B cell (primary cell): ENCODE measurements at regions not wholly inside any gene's neighbourhood (a gene's known extent, or its start where the extent isn't known, plus 50 kb on each side); places are given as distances from the start of the nearest gene placed in this dataset.

Experiments
- ATAC-seq: fragments of 200-7000 bp; cut with Tn5 transposase; one replicate; pipeline ENCODE4 v1.10.0; 2021; ENCODE audit warnings: low read depth, mild to moderate bottlenecking, moderate number of reproducible peaks, moderate library complexity
- CTCF ChIA-PET: fragments of 350-600 bp; sonication (Branson Sonifier 250); formaldehyde crosslinking; loops from one replicate; lab custom pipeline; 2021; ENCODE audit warnings: antibody characterized with exemption, inconsistent platforms; lab: Charles Lee
- POLR2A ChIA-PET: fragments of 350-600 bp; sonication (Branson Sonifier 250); formaldehyde crosslinking; loops from one replicate; lab custom pipeline; 2021; ENCODE audit warnings: antibody characterized with exemption; lab: Charles Lee
- DNase-seq: peaks from one replicate; pipeline ENCODE4 v3.0.0; 2013
- H2AFZ ChIP-seq: 2 replicates; pipeline ENCODE4 v1.6.1; 2012; ENCODE audit warnings: mild to moderate bottlenecking, low read depth, low read length; ENCODE audit not compliant: insufficient read depth, poor library complexity, severe bottlenecking
- H3K27ac ChIP-seq, 2 donors: 1 replicate in 1 of 2; 2 replicates in 1 of 2; pipeline ENCODE4 v1.5.1; 2012 to 2013; ENCODE audit warnings: low read length in 2 of 2, mild to moderate bottlenecking in 2 of 2, moderate library complexity in 1 of 2
- H3K27me3 ChIP-seq, 4 experiments: fragments of 200-600 bp in 1 of 4; sonication (generic) in 1 of 4; replicated peaks in 1 of 4; 1 replicate in 2 of 4; 2 replicates in 2 of 4; pipeline versions ENCODE4 v1.6.1 to v1.7.0; 2013 to 2016; ENCODE audit warnings: low read length in 3 of 4, mild to moderate bottlenecking in 2 of 4, mixed read lengths in 1 of 4, moderate library complexity in 1 of 4; ENCODE audit not compliant: insufficient read depth in 4 of 4, control insufficient read depth in 3 of 4; ENCODE audit errors: control extremely low read depth in 1 of 4
- H3K36me3 ChIP-seq, 2 experiments: replicated peaks in 1 of 2; 1 replicate in 1 of 2; 2 replicates in 1 of 2; pipeline versions ENCODE4 v1.6.1 to v1.7.1; 2013; ENCODE audit warnings: low read length in 1 of 2; ENCODE audit not compliant: insufficient read depth in 2 of 2, control insufficient read depth in 1 of 2; ENCODE audit errors: control extremely low read depth in 1 of 2, extremely low read depth in 1 of 2
- H3K4me1 ChIP-seq, 2 donors: fragments of 200-600 bp in 1 of 2; sonication (generic) in 1 of 2; 1 replicate in 1 of 2; 2 replicates in 1 of 2; pipeline versions ENCODE4 v1.5.1 to v1.6.1; 2013 to 2017; ENCODE audit warnings: low read length in 2 of 2; ENCODE audit not compliant: control insufficient read depth in 2 of 2, insufficient read depth in 2 of 2
- H3K4me2 ChIP-seq: replicated peaks from 2 replicates; pipeline ENCODE3; 2012; ENCODE audit warnings: mild to moderate bottlenecking, low read depth, low read length; ENCODE audit not compliant: poor library complexity, severe bottlenecking
- H3K4me3 ChIP-seq, 5 experiments: fragments of 200-600 bp in 1 of 5; sonication (generic) in 1 of 5; 1 replicate in 3 of 5; 2 replicates in 2 of 5; pipeline versions ENCODE4 v1.5.1 to v1.7.0; 2011 to 2016; ENCODE audit warnings: low read length in 4 of 5, mild to moderate bottlenecking in 4 of 5, low read depth in 2 of 5, control low read depth in 1 of 5, moderate library complexity in 1 of 5; ENCODE audit not compliant: insufficient read depth in 1 of 5; ENCODE audit errors: control extremely low read depth in 1 of 5, extremely low read depth in 1 of 5
- H3K79me2 ChIP-seq: fragments of 200-600 bp; sonication (generic); one replicate; pipeline ENCODE4 v1.6.0; 2016; ENCODE audit warnings: low read length; ENCODE audit not compliant: control insufficient read depth, insufficient read depth
- H3K9ac ChIP-seq: fragments of 200-600 bp; sonication (generic); 2 replicates; pipeline ENCODE4 v1.6.1; 2017; ENCODE audit warnings: mild to moderate bottlenecking, low read length, moderate library complexity
- H3K9me3 ChIP-seq, 3 donors: one replicate each; pipeline versions ENCODE4 v1.6.1 to v1.7.1; 2013; ENCODE audit warnings: low read length in 2 of 3; ENCODE audit not compliant: control insufficient read depth in 2 of 3, insufficient read depth in 1 of 3; ENCODE audit errors: control extremely low read depth in 1 of 3
- H4K20me1 ChIP-seq: 2 replicates; pipeline ENCODE4 v1.6.0; 2012; ENCODE audit warnings: mild to moderate bottlenecking, low read length; ENCODE audit not compliant: insufficient read depth, control insufficient read depth, poor library complexity, severe bottlenecking
- H3K27ac Mint-ChIP-seq: one replicate; pipeline ENCODE4 v1.8.0; 2021; ENCODE audit warnings: mixed read lengths
- H3K27me3 Mint-ChIP-seq: one replicate; pipeline ENCODE4 v1.8.0; 2021; ENCODE audit warnings: mixed read lengths
- H3K4me1 Mint-ChIP-seq: one replicate; pipeline ENCODE4 v1.8.0; 2021; ENCODE audit warnings: mixed read lengths
- H3K4me3 Mint-ChIP-seq: one replicate; pipeline ENCODE4 v1.8.0; 2021; ENCODE audit warnings: mixed read lengths
- H3K9me3 Mint-ChIP-seq: one replicate; pipeline ENCODE4 v1.8.0; 2022; ENCODE audit warnings: mixed read lengths; ENCODE audit not compliant: insufficient read depth
- EZH2 ChIP-seq: IDR thresholded peaks from 2 replicates; pipeline ENCODE4 v1.6.1; 2012; ENCODE audit warnings: borderline replicate concordance, low read depth, mild to moderate bottlenecking, moderate library complexity, low read length; ENCODE audit not compliant: insufficient read depth, poor library complexity, severe bottlenecking
- WGBS: methylation state at CpG from one replicate; pipeline ENCODE4 v1.1.5; 2013; ENCODE audit warnings: missing lambda C conversion rate; ENCODE audit not compliant: insufficient coverage; 5-methylcytosine and 5-hydroxymethylcytosine counted together
- intact Hi-C: fragments of 100-400 bp; cut with micrococcal nuclease; formaldehyde crosslinking; loops from one replicate; pipeline ENCODE4 v1.10.0; 2022
- TF ChIP-seq, protein P1 (sequence below): fragments of 200-600 bp; IDR thresholded peaks from one replicate; pipeline ENCODE4 v1.8.0; 2022; ENCODE audit warnings: antibody characterized with exemption, mild to moderate bottlenecking

- Histone ChIP-seq H4K20me1 (no peaks in the 10 kb centered on the region), H3K36me3 (no peaks in the 10 kb centered on the region), H3K9me3 (no peaks in the 10 kb centered on the region), H2AFZ (no peak overlapping the region), H3K4me2 (no peak overlapping the region), H3K27me3 (no peaks in the 10 kb centered on the region), H3K9ac (no peak overlapping the region), H3K79me2 (no peaks in the 10 kb centered on the region), H3K27ac (no peak overlapping the region), H3K4me3 (no peak overlapping the region), H3K4me1 (no peaks in the 10 kb centered on the region)
- CTCF ChIA-PET, result interaction anchor here (0.5 kb wide), 1 partner anchor 169 kb away, joined by 3 read pairs; no protein-coding TSS in a partner anchor
- Mint-ChIP-seq H3K4me3 (no peak overlapping the region), H3K4me1 (peaks cover 4% of the 10 kb centered on the region), H3K9me3 (no peaks in the 10 kb centered on the region), H3K27me3 (no peaks in the 10 kb centered on the region), H3K27ac (no peak overlapping the region)
- ATAC-seq, result no peak
- POLR2A ChIA-PET, result no interaction called here
- no peak for TF ChIP-seq EZH2
- TF ChIP-seq, protein P1, sequence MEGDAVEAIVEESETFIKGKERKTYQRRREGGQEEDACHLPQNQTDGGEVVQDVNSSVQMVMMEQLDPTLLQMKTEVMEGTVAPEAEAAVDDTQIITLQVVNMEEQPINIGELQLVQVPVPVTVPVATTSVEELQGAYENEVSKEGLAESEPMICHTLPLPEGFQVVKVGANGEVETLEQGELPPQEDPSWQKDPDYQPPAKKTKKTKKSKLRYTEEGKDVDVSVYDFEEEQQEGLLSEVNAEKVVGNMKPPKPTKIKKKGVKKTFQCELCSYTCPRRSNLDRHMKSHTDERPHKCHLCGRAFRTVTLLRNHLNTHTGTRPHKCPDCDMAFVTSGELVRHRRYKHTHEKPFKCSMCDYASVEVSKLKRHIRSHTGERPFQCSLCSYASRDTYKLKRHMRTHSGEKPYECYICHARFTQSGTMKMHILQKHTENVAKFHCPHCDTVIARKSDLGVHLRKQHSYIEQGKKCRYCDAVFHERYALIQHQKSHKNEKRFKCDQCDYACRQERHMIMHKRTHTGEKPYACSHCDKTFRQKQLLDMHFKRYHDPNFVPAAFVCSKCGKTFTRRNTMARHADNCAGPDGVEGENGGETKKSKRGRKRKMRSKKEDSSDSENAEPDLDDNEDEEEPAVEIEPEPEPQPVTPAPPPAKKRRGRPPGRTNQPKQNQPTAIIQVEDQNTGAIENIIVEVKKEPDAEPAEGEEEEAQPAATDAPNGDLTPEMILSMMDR, result no peak
- 100% methylated on average over 1 of the region's 3 CpGs for WGBS
- no peak for DNase-seq
- intact Hi-C loops, result no loop called here
Measured at GRCh38 chr5:115417076-115417475, 120.6 kb upstream of the CCDC112 start.

GRCh38 chr5:115415143-115415491, 118.7 kb upstream of the CCDC112 start:
- no peaks in the 10 kb centered on the region for H3K9me3 ChIP-seq
- no peaks in the 10 kb centered on the region for H3K79me2 ChIP-seq
- CTCF ChIA-PET, result no interaction called here
- WGBS, result 67% methylated on average over 1 of the region's 1 CpG
- no peak for TF ChIP-seq EZH2
- TF ChIP-seq, protein P1, result no peak
- no peaks in the 10 kb centered on the region for H3K27me3 ChIP-seq
- Mint-ChIP-seq H3K4me1 (peaks cover 4% of the 10 kb centered on the region), H3K9me3 (no peaks in the 10 kb centered on the region), H3K27ac (no peak overlapping the region), H3K4me3 (no peak overlapping the region), H3K27me3 (no peaks in the 10 kb centered on the region)
- POLR2A ChIA-PET, result no interaction called here
- H3K9ac ChIP-seq, result no peak overlapping the region
- intact Hi-C loops, result no loop called here
- H3K36me3 ChIP-seq, result no peaks in the 10 kb centered on the region
- ATAC-seq (no peak), DNase-seq (no peak)
- no peak overlapping the region for H3K4me2 ChIP-seq
- H4K20me1 ChIP-seq, result no peaks in the 10 kb centered on the region
- H3K4me1 ChIP-seq, result no peaks in the 10 kb centered on the region
- no peak overlapping the region for H3K27ac ChIP-seq
- H2AFZ ChIP-seq, result no peak overlapping the region
- no peak overlapping the region for H3K4me3 ChIP-seq
